ENCODE measurements at regions not wholly inside any gene's neighbourhood (a gene's known extent, or its start where the extent isn't known, plus 50 kb on each side); places are given as distances from the start of the nearest gene placed in this dataset.

DNA sequence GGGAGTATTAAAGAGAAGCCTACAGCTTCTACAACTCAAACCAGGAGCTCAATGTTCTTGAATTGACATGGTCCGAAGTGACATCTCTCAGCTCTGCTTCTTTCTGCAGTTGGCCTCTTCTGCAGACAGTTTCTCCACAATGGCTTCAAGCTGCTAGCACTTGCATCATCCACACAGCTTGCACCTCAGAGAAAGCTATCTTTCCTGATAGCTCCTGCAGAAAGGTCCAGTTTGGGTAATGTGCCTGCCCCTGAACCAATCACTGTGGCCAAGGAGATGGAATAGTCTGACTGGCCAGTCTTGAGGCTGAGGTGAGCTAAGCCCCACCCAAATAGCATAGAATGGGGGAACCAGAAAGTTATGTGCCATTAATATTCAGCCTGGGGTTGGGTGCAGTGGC lies 95.8 kb upstream of the ABCA1 start:
- no peak for DNase-seq

DNA sequence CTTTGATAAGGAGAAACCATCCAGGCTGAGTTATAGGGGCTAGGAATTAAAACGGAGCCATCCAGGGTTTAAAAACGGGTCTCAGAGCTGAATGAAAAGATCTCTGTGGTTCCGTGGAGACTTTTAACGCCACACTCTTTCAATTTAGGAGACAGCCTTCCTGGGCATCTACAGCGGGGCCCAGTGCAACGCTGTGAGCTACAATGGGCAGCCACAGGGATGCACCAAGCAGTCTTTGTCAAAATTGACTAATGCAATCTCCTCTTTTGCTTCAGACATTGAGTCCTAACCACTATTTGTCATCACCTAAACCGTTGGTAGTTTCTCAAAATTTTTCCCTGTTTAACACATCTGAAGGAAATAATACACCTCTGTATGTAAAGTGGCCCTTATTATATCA lies 96.6 kb upstream of the ABCA1 start:
- DNase-seq: no peak

DNA sequence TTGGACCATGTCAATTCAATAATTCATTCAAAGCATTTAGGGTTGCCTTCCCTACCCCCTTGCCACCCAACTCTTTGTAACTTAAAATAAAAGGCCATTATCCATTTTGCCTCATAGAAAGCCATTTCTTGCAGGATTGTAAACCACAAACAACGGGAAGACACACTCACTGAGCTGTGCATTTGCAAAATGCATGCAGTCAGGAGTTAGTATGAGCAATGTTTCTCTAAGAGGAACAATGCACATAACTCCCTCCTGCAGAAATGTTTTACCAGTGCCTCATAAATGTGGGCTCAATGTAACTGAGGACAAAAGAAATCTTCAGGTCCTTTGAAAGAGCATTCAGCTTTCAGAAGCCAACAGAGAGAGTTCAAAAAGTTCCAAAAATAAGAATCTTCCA lies 98.5 kb upstream of the ABCA1 start:
- DNase-seq: peak; percentile 77 to 85

DNA sequence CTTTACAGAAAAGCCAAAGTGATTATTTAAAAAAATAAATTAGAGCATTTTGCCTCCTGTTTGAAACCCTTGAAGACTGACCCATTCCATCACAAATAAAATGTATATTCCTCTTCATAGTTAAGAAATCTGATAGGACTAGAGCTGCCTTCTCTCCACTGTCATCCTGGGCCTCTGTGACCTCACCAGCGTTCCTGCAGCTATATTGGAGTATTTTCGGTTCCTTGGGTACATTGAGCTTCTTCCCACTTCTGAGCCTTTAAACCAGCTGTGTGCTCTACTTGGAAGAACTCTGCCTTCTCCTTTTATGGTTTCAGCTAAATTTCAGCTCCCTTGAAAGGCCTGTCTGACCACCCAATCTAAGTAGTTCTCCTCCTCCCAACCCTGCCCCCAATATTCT lies 99.1 kb upstream of the ABCA1 start:
- DNase-seq: peak in 1 of 2 donors; percentile 42

DNA sequence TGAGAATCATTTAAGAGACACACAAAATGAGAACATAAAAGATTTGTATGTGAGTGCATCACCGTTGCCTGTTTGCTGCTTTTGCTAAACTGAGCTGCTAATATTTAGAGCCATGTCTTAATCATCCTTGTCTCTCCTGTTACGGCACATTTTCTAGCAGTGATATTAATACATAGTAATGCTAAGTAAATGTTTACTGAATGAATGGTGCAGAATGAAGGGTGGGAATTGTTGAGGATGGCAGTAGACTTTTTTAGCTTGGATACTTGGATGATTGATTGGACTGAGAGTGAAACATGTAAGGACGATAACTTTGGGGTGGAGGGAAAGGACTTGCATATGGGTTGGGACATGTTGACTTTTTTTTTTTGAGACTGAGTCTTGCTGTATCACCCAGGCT lies 102.3 kb upstream of the ABCA1 start:
- DNase-seq: no peak

DNA sequence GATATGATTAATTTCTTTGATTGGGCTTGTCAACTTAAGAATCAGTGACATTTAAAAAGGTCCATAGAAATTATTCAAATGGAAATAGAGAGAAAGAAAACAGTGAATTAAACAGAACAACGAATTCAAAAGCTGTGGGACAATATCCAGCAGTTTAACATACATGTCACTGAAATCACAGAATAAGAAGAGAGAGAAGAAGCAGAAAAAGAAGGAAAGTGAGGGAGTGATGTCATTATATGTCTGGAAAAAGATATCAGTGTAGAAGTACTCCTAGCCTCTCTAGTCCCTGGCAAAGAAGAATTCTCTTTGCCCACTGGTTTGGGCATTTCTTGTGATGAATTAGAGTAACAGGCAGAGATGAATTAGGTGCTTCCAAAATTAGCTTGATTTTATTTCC lies 109.2 kb upstream of the ABCA1 start:
- DNase-seq: no peak

DNA sequence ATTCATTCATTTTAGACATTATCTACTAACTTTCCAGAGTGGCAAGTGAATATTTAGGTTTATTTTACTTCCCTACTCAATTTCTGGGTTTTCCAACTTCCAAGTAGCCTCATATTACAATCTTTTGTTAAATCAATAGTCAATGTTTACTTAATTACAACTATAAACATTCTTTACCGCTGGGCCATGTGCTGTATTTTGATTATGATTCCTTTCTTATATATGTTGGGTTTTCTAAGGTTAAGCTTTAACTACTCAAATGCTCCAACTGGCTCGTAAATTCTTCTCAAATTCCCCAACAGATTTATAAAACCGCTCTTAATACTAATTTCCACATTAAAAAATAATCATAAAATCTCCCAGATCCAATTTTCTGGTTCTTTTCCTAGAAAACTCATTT lies 110.1 kb upstream of the ABCA1 start:
- DNase-seq: no peak

DNA sequence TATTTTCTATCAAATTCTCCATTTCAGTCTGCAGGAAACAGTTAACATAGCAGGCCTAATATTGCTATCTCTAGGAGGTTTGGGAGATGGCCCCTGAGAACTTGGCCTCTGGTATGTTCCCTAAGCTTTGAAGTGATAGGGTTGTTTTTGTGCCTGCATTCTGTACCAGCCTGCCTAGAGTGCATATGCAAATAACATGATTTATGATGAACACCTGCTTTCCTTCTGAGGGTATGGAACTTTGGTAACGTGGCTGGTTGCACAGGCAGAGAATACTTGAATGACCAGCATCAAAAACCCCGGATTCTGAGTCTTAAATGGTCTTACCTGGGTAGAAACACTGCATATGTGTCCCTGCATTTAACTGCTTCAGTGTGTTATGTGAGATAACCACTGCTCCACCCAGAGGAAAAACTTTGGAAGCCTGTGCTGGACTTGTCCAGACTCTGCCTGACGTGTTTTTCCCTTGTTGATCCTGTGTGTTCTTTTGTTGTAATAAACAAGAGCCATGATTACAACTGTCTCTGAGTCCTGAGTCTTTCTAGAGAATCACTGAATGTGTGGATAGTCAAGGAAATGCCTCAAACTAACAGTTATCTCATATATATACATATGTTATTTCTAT lies 111.3 kb upstream of the ABCA1 start:
- DNase-seq: no peak

DNA sequence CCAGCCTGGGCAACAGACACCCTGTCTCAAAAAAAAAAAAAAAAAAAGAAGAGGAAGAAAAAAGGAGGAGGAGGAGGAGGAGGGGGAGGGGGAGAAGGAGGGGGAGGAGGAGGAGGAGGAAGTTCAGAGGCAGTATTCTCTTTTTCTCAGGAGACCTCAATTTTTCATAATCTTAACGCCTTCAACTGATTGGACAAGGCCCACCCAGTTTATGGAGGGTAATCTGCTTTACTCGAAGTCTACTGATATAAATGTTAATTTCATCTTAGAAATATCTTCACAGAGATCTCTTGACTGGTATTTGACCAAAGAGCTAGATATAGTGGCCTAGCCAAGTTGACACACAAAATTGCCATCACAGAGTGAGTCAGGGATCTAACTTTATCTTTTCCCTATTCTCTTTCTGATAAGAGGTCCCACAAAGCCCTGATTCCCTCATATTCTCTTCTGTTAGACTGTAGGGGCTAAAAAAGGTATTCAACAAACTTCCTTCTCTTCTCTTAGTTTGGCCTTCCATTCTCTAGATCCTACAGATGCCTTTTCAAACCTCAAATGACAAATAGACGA lies 115.5 kb upstream of the ABCA1 start:
- no peak for DNase-seq

DNA sequence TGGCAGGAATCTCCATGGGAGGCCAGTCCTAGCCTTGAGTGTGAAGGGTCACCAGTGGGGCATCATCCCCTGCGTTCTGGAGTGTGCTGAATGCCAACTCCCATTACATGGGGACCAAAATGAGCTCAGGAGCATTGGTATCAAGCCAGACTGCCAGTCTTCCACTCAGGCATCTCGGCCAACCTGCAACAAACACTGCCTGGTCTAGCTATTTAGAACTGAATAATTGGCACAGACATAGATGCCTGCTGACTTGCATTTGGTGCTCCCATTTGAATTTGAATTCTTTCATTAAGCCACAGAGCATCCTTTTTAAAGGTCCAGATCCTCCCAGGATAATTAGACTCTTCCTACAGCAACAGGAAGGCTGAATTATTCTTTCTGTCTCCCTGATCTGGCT lies 116.6 kb upstream of the ABCA1 start:
- no peak for DNase-seq

DNA sequence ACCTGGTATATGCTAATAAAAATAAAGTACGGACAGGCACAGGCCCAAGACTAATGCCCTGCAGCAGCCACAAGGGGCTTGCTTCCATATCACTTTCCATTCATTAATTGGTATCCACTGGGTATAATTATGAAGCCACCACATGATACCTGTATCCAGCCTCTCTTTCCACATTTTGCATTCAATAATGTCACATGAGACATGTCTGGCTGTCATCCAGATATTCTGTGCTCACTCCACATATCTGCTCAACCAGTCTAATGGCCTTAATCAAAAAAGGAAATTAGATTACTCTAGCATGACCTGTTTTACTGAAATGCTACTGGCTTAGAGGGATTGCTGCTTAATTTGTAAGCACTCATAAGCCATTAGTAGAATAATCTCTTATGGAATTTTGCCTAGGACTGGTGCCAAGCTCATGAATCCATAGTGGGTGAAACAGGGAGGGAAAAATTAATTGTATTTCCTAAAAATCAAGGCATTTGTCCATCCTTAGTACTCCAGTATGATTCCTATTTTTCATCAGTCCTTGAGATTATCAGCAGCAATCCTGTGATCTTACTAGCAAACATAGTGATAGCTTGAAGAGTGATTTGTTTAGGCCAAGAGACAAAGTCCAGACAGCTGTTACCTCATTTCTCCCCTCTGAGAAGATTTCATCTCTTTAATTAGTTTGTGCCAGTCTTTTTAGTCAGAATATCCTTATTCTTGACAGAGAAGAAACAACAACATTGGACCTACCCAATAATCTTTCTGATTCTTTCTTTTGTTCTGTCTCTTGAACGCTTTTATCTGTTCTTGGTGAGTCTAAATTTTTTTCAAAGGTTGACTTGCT lies 119.2 kb upstream of the ABCA1 start:
- DNase-seq: no peak

DNA sequence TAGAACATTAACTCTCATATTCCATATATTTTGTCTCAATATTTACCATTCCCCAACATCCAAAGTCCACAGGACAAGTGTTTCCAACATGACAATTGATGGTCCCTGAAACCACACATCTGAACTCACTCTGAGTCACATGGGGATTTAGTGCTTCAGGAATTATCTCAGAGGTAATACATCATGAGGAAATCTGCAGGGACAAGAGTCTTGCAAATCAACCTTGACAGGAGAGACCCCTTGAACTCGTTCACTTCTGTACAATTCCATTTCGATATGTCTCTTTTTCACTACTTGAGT lies 119.7 kb upstream of the ABCA1 start:
- DNase-seq: no peak

DNA sequence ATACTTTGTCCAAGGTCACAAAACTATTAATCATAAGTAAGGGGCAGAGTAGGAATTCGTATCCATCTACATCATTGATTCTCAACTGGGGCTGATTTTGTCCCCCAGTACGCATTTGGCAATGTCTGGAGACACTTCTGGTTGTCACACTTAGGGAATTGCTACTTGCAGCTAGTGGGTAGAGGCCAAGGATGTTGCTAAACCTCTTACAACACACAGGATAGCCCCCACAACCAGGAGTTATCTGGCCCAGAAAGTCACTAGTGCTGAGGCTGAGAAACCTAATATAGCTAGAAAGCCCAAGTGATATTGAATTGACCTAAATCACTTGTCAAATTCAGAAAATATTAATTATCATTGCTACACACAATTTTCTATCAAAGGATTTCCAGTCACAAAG lies 120.4 kb upstream of the ABCA1 start:
- peak in 1 of 2 donors; percentile 49 for DNase-seq

DNA sequence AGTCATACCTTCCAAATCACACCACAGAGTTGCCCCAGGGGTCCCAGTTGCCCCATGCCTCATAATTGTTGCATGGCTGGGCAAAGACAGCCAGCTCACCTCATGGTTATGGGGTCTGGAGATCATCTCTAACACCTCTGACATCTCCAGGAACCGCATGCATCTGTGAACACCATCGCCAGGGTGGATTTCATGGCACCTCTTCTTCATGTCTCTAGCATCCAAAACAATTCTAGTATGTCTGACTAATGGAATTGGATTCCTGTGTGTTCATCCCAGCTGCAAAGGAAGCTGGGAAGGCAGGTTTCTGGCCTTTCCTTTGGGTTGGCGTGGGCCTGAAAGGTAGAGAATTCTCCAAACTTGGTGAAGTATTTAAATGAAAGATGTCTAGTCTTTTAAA lies 122.3 kb upstream of the ABCA1 start:
- no peak for DNase-seq

DNA sequence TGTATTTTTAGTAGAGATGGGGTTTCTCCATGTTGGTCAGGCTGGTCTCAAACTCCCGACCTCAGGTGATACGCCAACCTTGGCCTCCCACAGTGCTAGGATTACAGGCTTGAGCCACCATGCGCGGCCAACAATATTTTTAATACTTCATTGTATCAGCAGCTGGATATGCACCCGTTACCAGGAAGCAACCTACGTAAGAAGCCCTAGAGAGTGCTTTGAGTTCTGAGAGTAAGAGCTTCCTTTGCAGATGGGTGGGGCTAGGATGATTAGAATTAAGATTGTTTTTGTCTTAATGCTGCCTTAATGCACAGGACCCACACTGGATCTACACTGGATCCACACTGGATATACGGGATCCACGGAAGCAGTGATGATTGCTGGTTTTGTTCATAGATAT lies 123.9 kb upstream of the ABCA1 start:
- DNase-seq: peak in 1 of 2 donors; percentile 28

DNA sequence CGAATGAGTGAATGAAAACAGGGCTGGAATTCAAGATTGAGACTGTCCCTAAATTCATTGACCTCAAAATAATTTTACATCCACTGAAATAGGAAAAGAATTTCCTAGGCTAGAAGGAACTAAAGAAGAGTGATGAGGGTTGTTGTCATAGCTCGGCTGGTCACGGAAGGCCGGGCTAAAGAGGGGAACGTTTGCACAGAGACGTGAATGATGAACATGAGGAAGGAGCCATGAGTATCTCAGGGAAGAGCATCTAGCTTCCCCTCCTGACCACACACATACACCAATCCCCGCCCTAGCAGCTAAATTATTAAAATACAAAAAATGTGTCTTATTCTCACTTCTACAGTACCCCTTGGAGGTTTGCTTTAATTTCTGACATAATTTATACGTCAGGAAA lies 124.4 kb upstream of the ABCA1 start:
- DNase-seq: peak; percentile 70 to 76

DNA sequence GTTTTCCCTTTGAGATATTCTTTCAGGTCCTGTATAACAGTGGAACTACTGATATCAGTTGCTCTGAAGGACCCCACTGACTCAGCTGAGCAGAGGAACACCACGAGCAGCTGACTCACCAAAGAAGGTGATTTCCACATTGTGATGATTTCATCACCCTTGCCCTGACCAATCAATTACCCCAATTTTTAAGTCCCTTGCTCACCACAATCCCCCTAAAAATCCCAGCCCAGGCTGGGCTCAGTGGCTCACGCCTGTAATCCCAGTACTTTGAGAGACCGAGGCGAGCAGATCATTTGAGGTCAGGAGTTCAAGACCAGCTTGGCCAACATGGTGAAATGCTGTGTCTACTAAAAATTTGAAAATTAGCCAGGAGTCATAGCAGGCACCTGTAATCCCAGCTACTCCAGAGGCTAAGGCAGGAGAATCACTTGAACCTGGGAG lies 125.3 kb upstream of the ABCA1 start:
- DNase-seq: peak; percentile 91 to 92

DNA sequence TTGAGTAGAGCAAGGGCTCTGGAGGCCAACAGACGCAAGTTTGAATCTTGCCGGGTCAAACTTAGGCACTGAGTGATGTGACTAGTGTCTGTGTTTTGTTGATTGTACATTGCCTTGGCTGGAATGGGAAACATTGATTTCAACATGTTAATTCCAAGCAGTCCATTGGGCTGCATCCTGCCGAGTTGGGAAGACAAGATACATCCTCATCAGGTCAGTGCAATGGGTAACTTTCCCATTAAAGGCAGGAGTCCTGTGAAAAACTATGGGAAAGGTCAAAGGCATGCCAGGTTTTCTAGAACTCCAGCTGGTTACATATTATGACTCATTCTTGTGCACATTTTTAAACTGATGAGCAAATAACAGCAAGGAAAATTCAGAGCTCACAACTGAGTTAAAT lies 126.5 kb upstream of the ABCA1 start:
- DNase-seq: peak; percentile 33 to 36

DNA sequence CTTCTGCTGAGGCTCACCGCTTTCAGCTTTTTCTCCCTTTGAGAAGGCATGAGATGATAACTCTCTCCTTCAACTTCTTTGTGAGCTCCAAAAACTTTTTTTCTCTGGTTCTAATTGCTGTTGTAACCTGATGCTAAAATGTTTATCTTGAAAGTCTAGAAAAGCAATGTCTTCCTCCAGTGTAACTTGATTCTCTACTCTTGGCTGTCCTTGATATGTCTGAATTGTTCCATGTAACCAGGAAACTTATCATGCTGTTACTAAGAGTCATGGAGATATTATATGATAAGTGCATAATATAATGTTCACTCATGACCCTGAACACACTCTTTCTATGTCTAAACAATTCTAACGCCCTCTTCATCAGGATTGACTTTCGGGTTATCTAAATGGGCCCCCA lies 128.0 kb upstream of the ABCA1 start:
- DNase-seq: no peak

DNA sequence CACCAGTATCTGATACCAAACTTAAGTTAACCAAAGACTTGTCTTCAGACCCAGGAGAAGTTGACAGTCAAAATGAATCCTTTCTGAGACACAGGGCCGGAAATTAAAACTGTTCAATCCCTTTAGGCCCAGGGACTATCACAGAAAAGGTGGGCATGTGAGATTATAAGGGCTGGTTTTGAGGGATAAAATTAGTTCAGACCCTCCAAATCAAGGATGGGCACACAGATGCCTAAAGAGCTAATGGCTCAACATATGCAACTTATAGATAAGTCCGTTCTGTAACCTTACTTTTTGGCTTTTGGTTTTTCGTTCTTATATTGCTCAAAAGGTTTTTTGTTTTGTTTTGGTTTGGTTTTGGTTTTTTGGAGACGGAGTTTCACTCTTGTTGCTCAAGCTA lies 129.6 kb upstream of the ABCA1 start:
- DNase-seq: no peak

DNA sequence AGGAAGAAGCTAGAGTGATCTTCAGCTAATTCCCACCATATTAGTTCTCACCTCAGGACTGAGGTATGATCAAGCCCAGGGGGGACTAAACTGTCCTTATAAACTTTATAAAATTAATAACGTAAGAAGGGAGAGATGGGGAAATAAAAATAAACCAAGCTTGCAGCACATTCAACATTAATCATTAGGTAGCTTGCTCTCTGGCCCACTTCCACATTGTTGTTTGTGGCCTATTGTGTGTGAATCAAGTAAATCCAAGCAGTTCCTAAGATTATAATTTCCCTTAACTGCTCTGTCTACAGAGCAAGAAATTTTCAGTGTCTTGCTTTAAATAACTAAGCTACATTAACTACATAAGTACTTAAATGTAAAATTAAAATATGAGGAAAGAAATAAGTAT lies 131.3 kb upstream of the ABCA1 start:
- DNase-seq: peak in 1 of 2 donors; percentile 25

DNA sequence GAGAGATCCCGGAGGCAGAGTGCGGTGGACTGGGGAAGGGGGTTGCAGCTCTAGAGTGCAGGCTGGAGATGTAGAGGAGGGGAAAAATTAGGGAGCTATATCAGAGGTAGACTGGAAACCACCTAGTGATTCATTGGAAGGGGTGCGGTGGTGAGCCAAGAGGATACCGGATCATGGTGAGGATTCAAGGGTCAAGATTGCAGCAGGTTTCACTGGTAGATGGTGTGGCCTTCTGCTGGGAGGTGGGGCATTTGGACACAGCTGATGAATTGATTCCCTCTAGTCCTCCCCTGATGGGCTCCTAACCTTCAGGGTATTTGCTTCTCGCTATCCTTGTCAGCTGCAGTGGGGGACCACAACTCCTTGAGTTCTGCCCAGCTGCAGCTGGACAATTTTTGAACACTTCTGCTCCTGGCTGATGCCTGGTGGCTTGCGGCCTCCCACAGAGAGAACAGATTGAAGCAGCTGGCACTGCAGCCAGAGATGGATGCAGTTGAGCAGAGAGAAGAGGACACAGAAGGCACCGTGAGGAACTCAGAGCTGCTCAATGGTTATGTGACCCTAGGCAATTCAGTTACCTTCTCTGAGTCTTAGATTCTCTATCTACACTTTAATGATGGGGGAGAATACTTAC lies 134.4 kb upstream of the ABCA1 start:
- no peak for DNase-seq

DNA sequence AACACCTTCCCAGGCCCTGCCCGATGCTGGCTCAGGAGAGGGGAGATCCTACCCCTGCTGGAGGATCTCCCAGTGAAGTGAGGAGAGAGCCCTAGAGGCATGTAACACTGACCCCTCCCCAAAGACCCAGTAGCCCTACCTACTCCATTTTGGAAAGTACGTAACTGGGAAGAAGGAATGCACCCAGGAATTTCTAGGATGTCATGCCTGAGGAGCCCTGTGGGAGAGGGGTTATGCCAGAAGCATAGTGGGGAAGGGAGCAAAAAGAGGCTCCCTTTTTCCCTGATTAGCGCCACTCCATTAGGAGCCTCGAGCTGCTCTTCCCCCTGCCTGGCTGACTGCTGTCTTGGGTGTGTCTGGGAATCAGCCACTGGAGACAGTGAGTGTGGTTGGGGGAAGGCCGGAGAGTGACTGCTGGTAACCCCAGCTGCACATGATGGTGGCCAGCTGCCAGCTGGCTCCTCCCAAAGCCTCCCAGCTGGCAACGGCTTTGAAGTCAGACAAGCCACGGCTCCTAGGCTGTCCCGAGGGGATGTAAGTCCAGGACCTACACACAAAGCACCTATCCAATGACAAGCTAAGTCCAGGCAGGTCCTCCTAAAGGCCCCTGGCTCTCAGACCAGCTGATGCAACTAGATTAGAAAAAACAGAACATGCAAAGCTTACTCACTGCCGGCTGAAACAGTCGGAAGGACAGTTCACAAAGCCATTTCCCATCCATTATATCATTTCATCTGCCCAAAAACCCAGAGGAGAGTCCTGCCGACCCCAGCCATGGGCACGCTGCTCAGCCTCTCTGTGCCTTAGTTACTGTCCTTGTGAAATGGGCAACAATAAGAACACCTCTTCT lies 136.5 kb upstream of the ABCA1 start:
- DNase-seq: peak; percentile 88 to 89
